Ovary (tissue), 3 donors: ENCODE measurements at regions not wholly inside any gene's neighbourhood (a gene's known extent, or its start where the extent isn't known, plus 50 kb on each side); places are given as distances from the start of the nearest gene placed in this dataset.

Experiments
- CTCF ChIP-seq, 3 donors: fragments of 450-650 bp in 2 of 3; fragments of 200-600 bp in 1 of 3; IDR thresholded peaks; one replicate each; pipeline versions ENCODE4 v1.5.1 to v1.8.0; 2016 to 2022; ENCODE audit warnings: antibody characterized with exemption in 3 of 3, mild to moderate bottlenecking in 1 of 3
- EP300 ChIP-seq: sonication (generic); formaldehyde crosslinking; IDR thresholded peaks from one replicate; pipeline ENCODE4 v1.6.1; 2017; ENCODE audit warnings: antibody characterized with exemption
- POLR2A ChIP-seq: fragments of 450-650 bp; IDR thresholded peaks from one replicate; pipeline ENCODE4 v1.6.1; 2017; ENCODE audit warnings: antibody characterized with exemption, mild to moderate bottlenecking, moderate library complexity
- donor health status: DM: no; HTN: no; CAD: no.

GRCh38 chr4:123849495-123849894, 452.9 kb downstream of the SPRY1 start:
- TF ChIP-seq EP300 (no peak), CTCF (IDR thresholded peaks at IDR 0.05) (no peak), POLR2A (no peak)
